SK-N-SH treated with all-trans-retinoic acid at 6 μM for 48 hours (cell line): ENCODE measurements at regions not wholly inside any gene's neighbourhood (a gene's known extent, or its start where the extent isn't known, plus 50 kb on each side); places are given as distances from the start of the nearest gene placed in this dataset.

ENCODE experiments used
- ARNTL ChIP-seq: fragments of 450-650 bp; formaldehyde crosslinking; IDR thresholded peaks from 2 replicates; pipeline ENCODE4 v1.5.0; 2020; ENCODE audit warnings: low read depth, mild to moderate bottlenecking, moderate library complexity, borderline replicate concordance
- ESRRG ChIP-seq: fragments of 250-450 bp; sonication (Bioruptor Pico); IDR thresholded peaks from 2 replicates; pipeline ENCODE4 v1.6.1; 2021; ENCODE audit warnings: mild to moderate bottlenecking
- ISL1 ChIP-seq: fragments of 250-450 bp; sonication (Bioruptor Pico); IDR thresholded peaks from 2 replicates; pipeline ENCODE4 v2.1.2; 2022; ENCODE audit warnings: mild to moderate bottlenecking, moderate library complexity
- PATZ1 ChIP-seq: fragments of 250-450 bp; sonication (Bioruptor Pico); IDR thresholded peaks from 2 replicates; pipeline ENCODE4 v1.8.0; 2020; ENCODE audit warnings: mild to moderate bottlenecking, moderate library complexity, borderline replicate concordance
- POU6F1 ChIP-seq: fragments of 250-450 bp; sonication (Bioruptor Pico); IDR thresholded peaks from 2 replicates; pipeline ENCODE4 v1.8.0; 2021; ENCODE audit warnings: low read depth, mild to moderate bottlenecking, moderate library complexity, borderline replicate concordance
- RARB ChIP-seq: fragments of 250-450 bp; sonication (Bioruptor Pico); IDR thresholded peaks from 2 replicates; pipeline ENCODE4 v1.8.0; 2021; ENCODE audit warnings: mild to moderate bottlenecking, moderate library complexity
- TCF4 ChIP-seq: fragments of 250-450 bp; sonication (Bioruptor Pico); IDR thresholded peaks from 2 replicates; pipeline ENCODE4 v1.8.0; 2021; ENCODE audit warnings: mild to moderate bottlenecking, moderate library complexity, borderline replicate concordance
- TSHZ2 ChIP-seq: fragments of 250-450 bp; sonication (Bioruptor Pico); IDR thresholded peaks from 2 replicates; pipeline ENCODE4 v1.5.0; 2020; ENCODE audit warnings: mild to moderate bottlenecking, moderate library complexity
- ZC3H10 ChIP-seq: fragments of 250-450 bp; sonication (Bioruptor Pico); IDR thresholded peaks from 2 replicates; pipeline ENCODE4 v1.5.1; 2021; ENCODE audit warnings: mild to moderate bottlenecking, moderate library complexity
- ZFP3 ChIP-seq: fragments of 250-450 bp; sonication (Bioruptor Pico); IDR thresholded peaks from 2 replicates; pipeline ENCODE4 v1.5.0; 2020; ENCODE audit warnings: mild to moderate bottlenecking, moderate library complexity
- TF ChIP-seq, protein P1 (sequence below): fragments of 250-450 bp; sonication (Bioruptor Pico); IDR thresholded peaks from 2 replicates; pipeline ENCODE4 v1.5.1; 2020; ENCODE audit warnings: low read depth, mild to moderate bottlenecking, moderate library complexity

DNA sequence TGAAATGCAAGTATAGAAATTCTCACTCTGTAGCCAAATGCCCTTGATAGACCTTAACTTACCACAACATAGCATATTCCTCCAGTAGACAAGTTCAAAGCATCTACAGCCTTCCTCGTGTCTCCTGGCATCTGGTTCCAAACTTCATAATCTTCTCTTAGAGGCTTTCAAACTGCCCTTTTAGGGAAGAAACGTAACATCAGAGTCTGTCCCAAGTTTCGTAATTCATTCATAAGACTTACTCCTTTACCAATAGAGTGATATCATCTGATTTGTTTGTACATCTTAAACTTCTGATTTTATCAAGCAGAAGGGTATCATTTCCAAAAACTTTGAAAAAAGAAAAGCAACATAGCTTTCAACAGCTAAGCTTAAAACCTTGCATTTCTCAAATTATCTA, 137.4 kb downstream of the SPRY2 start:
- TF ChIP-seq ARNTL (CRISPR knock-in tag) = no peak
- TF ChIP-seq ESRRG (CRISPR knock-in tag) = no peak
- TF ChIP-seq ZFP3 (CRISPR knock-in tag) = no peak
- no peak for TF ChIP-seq PATZ1 (CRISPR knock-in tag)
- no peak for TF ChIP-seq POU6F1 (CRISPR knock-in tag)
- no peak for TF ChIP-seq RARB (CRISPR knock-in tag)
- no peak for TF ChIP-seq ZC3H10 (CRISPR knock-in tag)
- no peak for TF ChIP-seq TSHZ2
- TF ChIP-seq ISL1 (CRISPR knock-in tag) = no peak
- no peak for TF ChIP-seq TCF4
- TF ChIP-seq, protein P1, sequence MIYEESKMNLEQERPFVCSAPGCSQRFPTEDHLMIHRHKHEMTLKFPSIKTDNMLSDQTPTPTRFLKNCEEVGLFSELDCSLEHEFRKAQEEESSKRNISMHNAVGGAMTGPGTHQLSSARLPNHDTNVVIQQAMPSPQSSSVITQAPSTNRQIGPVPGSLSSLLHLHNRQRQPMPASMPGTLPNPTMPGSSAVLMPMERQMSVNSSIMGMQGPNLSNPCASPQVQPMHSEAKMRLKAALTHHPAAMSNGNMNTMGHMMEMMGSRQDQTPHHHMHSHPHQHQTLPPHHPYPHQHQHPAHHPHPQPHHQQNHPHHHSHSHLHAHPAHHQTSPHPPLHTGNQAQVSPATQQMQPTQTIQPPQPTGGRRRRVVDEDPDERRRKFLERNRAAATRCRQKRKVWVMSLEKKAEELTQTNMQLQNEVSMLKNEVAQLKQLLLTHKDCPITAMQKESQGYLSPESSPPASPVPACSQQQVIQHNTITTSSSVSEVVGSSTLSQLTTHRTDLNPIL = no peak
